A673 (cell line): ENCODE measurements at regions not wholly inside any gene's neighbourhood (a gene's known extent, or its start where the extent isn't known, plus 50 kb on each side); places are given as distances from the start of the nearest gene placed in this dataset.

Experiments used
- BruUV-seq: library from RNA; stranded (reverse); fragments of 400-500 nt; replicated peaks from 2 replicates; lab custom pipeline; 2021; lab: Mats Ljungman, UMichigan
- CTCF ChIA-PET: fragments of 300-600 bp; sonication (Branson Sonifier 250); formaldehyde crosslinking; loops from one replicate; lab custom pipeline; 2022; ENCODE audit warnings: antibody characterized with exemption; lab: Charles Lee
- POLR2A ChIA-PET: fragments of 300-600 bp; sonication (Branson Sonifier 250); formaldehyde crosslinking; loops from one replicate; lab custom pipeline; 2022; ENCODE audit warnings: antibody characterized with exemption; ENCODE audit not compliant: low non-redundant PET; lab: Charles Lee
- DNase-seq: peaks from one replicate; pipeline ENCODE4 v3.0.0-alpha.2; 2015; ENCODE audit warnings: low spot score
- H3K27ac ChIP-seq: fragments of 200-600 bp; sonication (generic); 2 replicates; pipeline ENCODE4 v1.5.1; 2016; ENCODE audit warnings: mixed run types, low read depth, mild to moderate bottlenecking, mixed read lengths, antibody characterized with exemption, low read length; ENCODE audit not compliant: poor library complexity, severe bottlenecking
- H3K27me3 ChIP-seq: fragments of 200-600 bp; sonication (generic); replicated peaks from 2 replicates; pipeline ENCODE4 v1.6.1; 2017; ENCODE audit warnings: mixed run types, low read depth, mild to moderate bottlenecking, mixed read lengths, antibody characterized with exemption, low read length; ENCODE audit not compliant: insufficient read depth, poor library complexity
- H3K36me3 ChIP-seq: fragments of 200-600 bp; sonication (generic); 2 replicates; pipeline ENCODE4 v1.6.1; 2016; ENCODE audit warnings: mixed run types, mild to moderate bottlenecking, mixed read lengths, antibody characterized with exemption, low read length; ENCODE audit not compliant: insufficient read depth, poor library complexity, severe bottlenecking
- H3K4me1 ChIP-seq: fragments of 200-600 bp; sonication (generic); 2 replicates; pipeline ENCODE4 v1.6.1; 2017; ENCODE audit warnings: mixed run types, mild to moderate bottlenecking, mixed read lengths, antibody characterized with exemption, low read length; ENCODE audit not compliant: insufficient read depth, poor library complexity, severe bottlenecking
- H3K4me3 ChIP-seq: fragments of 200-600 bp; sonication (generic); 2 replicates; pipeline ENCODE4 v1.5.1; 2016; ENCODE audit warnings: low read depth, mixed run types, mild to moderate bottlenecking, mixed read lengths, low read length; ENCODE audit not compliant: poor library complexity, severe bottlenecking
- H3K9me3 ChIP-seq: fragments of 200-600 bp; sonication (generic); 2 replicates; pipeline ENCODE4 v1.6.1; 2016; ENCODE audit warnings: mixed run types, low read depth, mild to moderate bottlenecking, mixed read lengths, antibody characterized with exemption, low read length; ENCODE audit not compliant: poor library complexity, severe bottlenecking
- EZH2 ChIP-seq: fragments of 200-600 bp; sonication (generic); IDR thresholded peaks from 2 replicates; pipeline ENCODE4 v1.6.1; 2017; ENCODE audit warnings: borderline replicate concordance, low read depth, mild to moderate bottlenecking, mixed read lengths, antibody characterized with exemption, low read length; ENCODE audit not compliant: poor library complexity, severe bottlenecking
- intact Hi-C: fragments of 100-400 bp; cut with micrococcal nuclease; formaldehyde crosslinking; loops from one replicate; pipeline ENCODE4 v1.10.0; 2022; ENCODE audit not compliant: unreplicated experiment
- TF ChIP-seq, protein P1 (sequence below): fragments of 300-800, 200-600 bp; sonication (generic); conservative IDR thresholded peaks from 2 replicates; pipeline ENCODE4 v1.5.1; 2017; ENCODE audit warnings: low read depth, mild to moderate bottlenecking, antibody characterized with exemption, low read length, moderate library complexity, mixed read lengths

DNA sequence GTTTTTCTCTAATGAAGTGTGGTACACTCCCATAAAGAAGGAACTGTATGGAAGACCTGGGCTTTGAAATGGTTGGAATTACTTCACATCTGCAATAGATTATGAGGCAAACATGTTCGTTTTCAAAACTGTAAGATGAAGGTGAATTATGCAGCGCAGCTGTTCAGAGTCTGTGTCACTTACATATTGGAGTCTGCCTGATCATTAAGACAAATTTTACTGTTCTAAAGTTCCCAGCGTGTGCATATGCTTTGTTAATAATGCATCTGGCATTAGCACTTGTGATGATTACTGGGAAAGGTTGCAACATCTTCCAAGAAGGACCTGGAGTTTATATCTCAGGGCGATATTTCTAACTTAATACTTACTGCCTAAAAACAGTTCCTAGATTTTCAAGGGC is 255.2 kb upstream of the ZC3H12C start:
- Histone ChIP-seq H3K4me3 (no peak overlapping the region), H3K36me3 (no peaks in the 10 kb centered on the region), H3K27me3 (no peaks in the 10 kb centered on the region), H3K27ac (no peak overlapping the region), H3K4me1 (no peaks in the 10 kb centered on the region), H3K9me3 (no peaks in the 10 kb centered on the region)
- intact Hi-C loops: no loop called here
- ChIA-PET POLR2A (no interaction called here), CTCF (no interaction called here)
- TF ChIP-seq, protein P1, sequence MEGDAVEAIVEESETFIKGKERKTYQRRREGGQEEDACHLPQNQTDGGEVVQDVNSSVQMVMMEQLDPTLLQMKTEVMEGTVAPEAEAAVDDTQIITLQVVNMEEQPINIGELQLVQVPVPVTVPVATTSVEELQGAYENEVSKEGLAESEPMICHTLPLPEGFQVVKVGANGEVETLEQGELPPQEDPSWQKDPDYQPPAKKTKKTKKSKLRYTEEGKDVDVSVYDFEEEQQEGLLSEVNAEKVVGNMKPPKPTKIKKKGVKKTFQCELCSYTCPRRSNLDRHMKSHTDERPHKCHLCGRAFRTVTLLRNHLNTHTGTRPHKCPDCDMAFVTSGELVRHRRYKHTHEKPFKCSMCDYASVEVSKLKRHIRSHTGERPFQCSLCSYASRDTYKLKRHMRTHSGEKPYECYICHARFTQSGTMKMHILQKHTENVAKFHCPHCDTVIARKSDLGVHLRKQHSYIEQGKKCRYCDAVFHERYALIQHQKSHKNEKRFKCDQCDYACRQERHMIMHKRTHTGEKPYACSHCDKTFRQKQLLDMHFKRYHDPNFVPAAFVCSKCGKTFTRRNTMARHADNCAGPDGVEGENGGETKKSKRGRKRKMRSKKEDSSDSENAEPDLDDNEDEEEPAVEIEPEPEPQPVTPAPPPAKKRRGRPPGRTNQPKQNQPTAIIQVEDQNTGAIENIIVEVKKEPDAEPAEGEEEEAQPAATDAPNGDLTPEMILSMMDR: no peak
- TF ChIP-seq EZH2: no peak
- BruUV-seq: no TSS peak
- DNase-seq: no peak

DNA sequence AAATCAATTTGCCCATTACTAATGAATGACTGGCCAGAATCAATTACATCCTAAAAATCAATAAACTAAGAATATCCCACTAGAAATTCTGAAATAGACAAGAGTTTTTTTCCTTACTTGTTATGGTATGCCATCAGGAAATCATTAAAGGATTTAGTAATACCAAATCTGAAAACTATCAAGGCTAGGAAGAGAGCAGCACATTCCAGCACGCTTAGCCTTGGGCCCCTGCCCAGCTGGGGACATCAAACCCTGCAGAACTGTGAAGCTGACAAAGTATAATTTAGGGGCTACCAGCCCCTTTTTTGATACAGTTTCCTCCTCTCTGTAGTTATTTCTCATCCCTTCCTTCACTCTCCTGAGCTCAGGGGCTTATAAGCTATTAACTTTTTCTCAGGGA is 247.8 kb upstream of the ZC3H12C start:
- H3K27me3 ChIP-seq: no peaks in the 10 kb centered on the region
- TF ChIP-seq EZH2: no peak
- TF ChIP-seq, protein P1: no peak
- no peaks in the 10 kb centered on the region for H3K9me3 ChIP-seq
- H3K27ac ChIP-seq: peak overlapping the region; percentile 66
- intact Hi-C loops: loop anchor here (5.0 to 10.0 kb wide), 2 partner anchors 587 to 961 kb away; no protein-coding TSS in a partner anchor
- H3K36me3 ChIP-seq: no peaks in the 10 kb centered on the region
- H3K4me3 ChIP-seq: no peak overlapping the region
- ChIA-PET POLR2A (interaction anchor here (0.5 kb wide), 1 partner anchor 248 kb away, joined by 6 read pairs; the partner anchor contains the start of gene ZC3H12C), CTCF (interaction anchor here (0.6 kb wide), 1 partner anchor 249 kb away, joined by 5 read pairs; no protein-coding TSS in a partner anchor)
- no TSS peak for BruUV-seq
- DNase-seq: peak; percentile 95
- peaks cover 54% of the 10 kb centered on the region for H3K4me1 ChIP-seq

DNA sequence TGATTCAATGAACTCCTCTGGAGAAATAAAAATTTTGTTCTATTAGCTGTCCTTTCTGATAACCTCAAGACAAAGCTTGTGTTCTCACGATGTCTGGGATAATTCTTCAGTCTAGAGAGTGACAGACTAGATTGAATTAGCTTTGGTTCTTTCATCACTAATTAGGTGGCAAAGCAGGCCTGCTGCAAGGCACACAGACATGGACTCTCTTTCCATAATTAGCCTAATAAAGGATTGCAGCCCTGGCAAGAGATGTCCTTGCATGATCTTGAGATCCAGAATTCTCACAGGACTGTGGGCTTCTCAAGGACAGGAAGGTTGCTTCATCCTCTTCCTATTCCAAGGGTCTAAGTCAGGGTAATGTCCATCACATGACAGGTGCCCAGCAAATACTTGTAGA is 245.6 kb upstream of the ZC3H12C start:
- no TSS peak for BruUV-seq
- H3K27ac ChIP-seq: no peak overlapping the region
- intact Hi-C loops: loop anchor here (5.0 to 10.0 kb wide), 2 partner anchors 585 to 963 kb away; no protein-coding TSS in a partner anchor
- H3K36me3 ChIP-seq: no peaks in the 10 kb centered on the region
- DNase-seq: no peak
- peaks cover 62% of the 10 kb centered on the region for H3K4me1 ChIP-seq
- CTCF ChIA-PET: no interaction called here
- no peaks in the 10 kb centered on the region for H3K27me3 ChIP-seq
- POLR2A ChIA-PET: no interaction called here
- no peak overlapping the region for H3K4me3 ChIP-seq
- TF ChIP-seq EZH2: no peak
- TF ChIP-seq, protein P1: no peak
- no peaks in the 10 kb centered on the region for H3K9me3 ChIP-seq
